Breast epithelium (tissue), 4 donors: ENCODE measurements at regions not wholly inside any gene's neighbourhood (a gene's known extent, or its start where the extent isn't known, plus 50 kb on each side); places are given as distances from the start of the nearest gene placed in this dataset.

Experiments used
- DNase-seq, 2 donors: peaks; one replicate each; pipeline ENCODE4 v3.0.0-alpha.2; 2019; ENCODE audit warnings: low spot score in 2 of 2
- H3K27ac ChIP-seq, 2 donors: fragments of 200-600 bp; sonication (generic) in 1 of 2; one replicate each; pipeline ENCODE4 v1.5.1; 2016 to 2019; ENCODE audit warnings: mild to moderate bottlenecking in 1 of 2
- H3K27me3 ChIP-seq, 2 donors: fragments of 200-600 bp; sonication (generic) in 1 of 2; one replicate each; pipeline versions ENCODE4 v1.5.1 to v1.6.0; 2017 to 2019; ENCODE audit warnings: control low read depth in 1 of 2, mild to moderate bottlenecking in 1 of 2
- H3K36me3 ChIP-seq: fragments of 200-600 bp; one replicate; pipeline ENCODE4 v1.5.1; 2019
- H3K4me1 ChIP-seq, 2 donors: fragments of 200-600 bp; sonication (generic); one replicate each; pipeline ENCODE4 v1.5.1; 2016 to 2019; ENCODE audit warnings: control low read depth in 1 of 2
- H3K4me3 ChIP-seq, 3 donors: fragments of 200-600 bp; sonication (generic); 1 replicate in 2 of 3; 2 replicates in 1 of 3; pipeline ENCODE4 v1.5.1; 2016 to 2019; ENCODE audit warnings: mild to moderate bottlenecking in 3 of 3, moderate library complexity in 2 of 3
- H3K9me3 ChIP-seq, 2 donors: fragments of 200-600 bp; sonication (generic) in 1 of 2; one replicate each; pipeline ENCODE4 v1.5.1; 2016 to 2019; ENCODE audit warnings: control low read depth in 1 of 2
- POLR2A ChIP-seq: fragments of 450-650 bp; IDR thresholded peaks from one replicate; pipeline ENCODE4 v1.6.1; 2016; ENCODE audit warnings: antibody characterized with exemption, mild to moderate bottlenecking, moderate library complexity
- POLR2AphosphoS5 ChIP-seq, 3 donors: sonication (generic); formaldehyde crosslinking; IDR thresholded peaks; one replicate each; pipeline ENCODE4 v1.6.1; 2017; ENCODE audit warnings: antibody characterized with exemption in 3 of 3
- intact Hi-C: fragments of 100-400 bp; cut with DNase I; formaldehyde crosslinking; loops from one replicate; pipeline ENCODE4 v1.15.1; 2023; ENCODE audit warnings: low total_unique reads
- TF ChIP-seq, protein P1 (sequence below), 3 donors: fragments of 450-650 bp; IDR thresholded peaks; one replicate each; pipeline ENCODE4 v1.5.1; 2016 to 2017; ENCODE audit warnings: antibody characterized with exemption in 3 of 3, mild to moderate bottlenecking in 3 of 3, moderate library complexity in 3 of 3

- H3K4me1 ChIP-seq: no peaks in the 10 kb centered on the region
- DNase-seq: no peak
- H3K27me3 ChIP-seq: no peaks in the 10 kb centered on the region
- intact Hi-C loops: no loop called here
- H3K9me3 ChIP-seq: no peaks in the 10 kb centered on the region
- TF ChIP-seq POLR2A: no peak
- TF ChIP-seq POLR2AphosphoS5 (IDR thresholded peaks at IDR 0.05): no peak
- TF ChIP-seq, protein P1, sequence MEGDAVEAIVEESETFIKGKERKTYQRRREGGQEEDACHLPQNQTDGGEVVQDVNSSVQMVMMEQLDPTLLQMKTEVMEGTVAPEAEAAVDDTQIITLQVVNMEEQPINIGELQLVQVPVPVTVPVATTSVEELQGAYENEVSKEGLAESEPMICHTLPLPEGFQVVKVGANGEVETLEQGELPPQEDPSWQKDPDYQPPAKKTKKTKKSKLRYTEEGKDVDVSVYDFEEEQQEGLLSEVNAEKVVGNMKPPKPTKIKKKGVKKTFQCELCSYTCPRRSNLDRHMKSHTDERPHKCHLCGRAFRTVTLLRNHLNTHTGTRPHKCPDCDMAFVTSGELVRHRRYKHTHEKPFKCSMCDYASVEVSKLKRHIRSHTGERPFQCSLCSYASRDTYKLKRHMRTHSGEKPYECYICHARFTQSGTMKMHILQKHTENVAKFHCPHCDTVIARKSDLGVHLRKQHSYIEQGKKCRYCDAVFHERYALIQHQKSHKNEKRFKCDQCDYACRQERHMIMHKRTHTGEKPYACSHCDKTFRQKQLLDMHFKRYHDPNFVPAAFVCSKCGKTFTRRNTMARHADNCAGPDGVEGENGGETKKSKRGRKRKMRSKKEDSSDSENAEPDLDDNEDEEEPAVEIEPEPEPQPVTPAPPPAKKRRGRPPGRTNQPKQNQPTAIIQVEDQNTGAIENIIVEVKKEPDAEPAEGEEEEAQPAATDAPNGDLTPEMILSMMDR (IDR thresholded peaks at IDR 0.05): no peak
- no peak overlapping the region for H3K4me3 ChIP-seq
- no peak overlapping the region for H3K27ac ChIP-seq
- no peaks in the 10 kb centered on the region for H3K36me3 ChIP-seq
These were observed 622.7 kb downstream of the CDH11 start for GRCh38 chr16:64499211-64499610.

- Histone ChIP-seq H3K36me3 (no peaks in the 10 kb centered on the region), H3K9me3 (no peaks in the 10 kb centered on the region), H3K27ac (no peak overlapping the region), H3K4me1 (no peaks in the 10 kb centered on the region), H3K4me3 (no peak overlapping the region), H3K27me3 (no peaks in the 10 kb centered on the region)
- intact Hi-C loops: no loop called here
- TF ChIP-seq POLR2A (no peak), POLR2AphosphoS5 (IDR thresholded peaks at IDR 0.05) (no peak)
- TF ChIP-seq, protein P1 (IDR thresholded peaks at IDR 0.05): no peak
- no peak for DNase-seq
These were observed 623.5 kb downstream of the CDH11 start for GRCh38 chr16:64498363-64498762.

- Histone ChIP-seq H3K27ac (no peak overlapping the region), H3K4me1 (no peaks in the 10 kb centered on the region), H3K36me3 (no peaks in the 10 kb centered on the region), H3K9me3 (no peaks in the 10 kb centered on the region), H3K4me3 (no peak overlapping the region), H3K27me3 (no peaks in the 10 kb centered on the region)
- intact Hi-C loops: no loop called here
- TF ChIP-seq POLR2A: no peak
- TF ChIP-seq, protein P1 (IDR thresholded peaks at IDR 0.05): no peak
- no peak for TF ChIP-seq POLR2AphosphoS5 (IDR thresholded peaks at IDR 0.05)
- DNase-seq: no peak
These were observed 628.2 kb downstream of the CDH11 start for GRCh38 chr16:64493709-64494108.

DNA sequence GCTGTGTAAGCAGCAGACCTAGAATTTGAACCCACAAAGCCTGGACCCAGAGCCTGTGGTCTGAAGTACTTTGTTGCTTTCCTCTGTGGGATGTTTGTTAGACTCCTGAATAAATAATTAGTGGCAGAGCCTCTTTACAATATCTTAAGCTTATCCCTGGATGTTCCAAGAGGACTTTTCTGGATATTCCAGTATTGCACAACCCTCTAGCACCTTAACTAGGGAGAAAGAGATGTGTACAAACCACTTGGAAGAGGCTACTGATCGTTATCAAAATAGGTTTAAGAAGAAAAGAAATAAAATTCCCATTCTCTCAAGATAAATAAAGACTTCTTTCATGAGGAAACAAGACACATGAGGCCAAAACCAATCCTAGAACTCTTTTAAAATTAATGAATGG is 632.4 kb downstream of the CDH11 start:
- intact Hi-C loops: no loop called here
- H3K27ac ChIP-seq: no peak overlapping the region

DNA sequence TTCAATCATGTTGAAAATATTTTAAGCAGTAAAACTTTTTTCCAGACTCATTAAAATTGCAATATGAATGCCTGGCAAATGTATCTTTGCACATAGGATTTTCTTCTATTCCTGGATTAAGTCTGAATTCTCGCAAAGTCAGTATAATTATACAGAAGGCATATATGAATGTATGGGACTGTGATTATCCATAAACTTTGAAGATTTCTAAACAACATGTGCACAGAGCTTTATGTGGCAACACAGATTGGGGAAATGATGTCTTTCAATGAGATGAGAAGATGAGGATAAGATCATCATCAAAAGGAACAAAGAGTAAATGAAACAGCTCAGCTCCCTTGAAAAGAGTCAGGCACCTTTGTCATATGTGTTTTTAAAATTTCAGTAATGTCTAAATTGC is 635.3 kb downstream of the CDH11 start:
- H3K36me3 ChIP-seq: no peaks in the 10 kb centered on the region
- DNase-seq: no peak
- H3K4me3 ChIP-seq: no peak overlapping the region
- H3K9me3 ChIP-seq: no peaks in the 10 kb centered on the region
- TF ChIP-seq, protein P1 (IDR thresholded peaks at IDR 0.05): no peak
- no peak for TF ChIP-seq POLR2AphosphoS5 (IDR thresholded peaks at IDR 0.05)
- no peak for TF ChIP-seq POLR2A
- no peak overlapping the region for H3K27ac ChIP-seq
- H3K4me1 ChIP-seq: no peaks in the 10 kb centered on the region
- intact Hi-C loops: no loop called here
- no peaks in the 10 kb centered on the region for H3K27me3 ChIP-seq

More for the DNA sequence above, 632.4 kb downstream of the CDH11 start:
- no peaks in the 10 kb centered on the region for H3K9me3 ChIP-seq
- no peak for DNase-seq
- TF ChIP-seq, protein P1 (IDR thresholded peaks at IDR 0.05): no peak
- TF ChIP-seq POLR2A (no peak), POLR2AphosphoS5 (IDR thresholded peaks at IDR 0.05) (no peak)
- H3K4me3 ChIP-seq: no peak overlapping the region
- no peaks in the 10 kb centered on the region for H3K27me3 ChIP-seq
- no peaks in the 10 kb centered on the region for H3K4me1 ChIP-seq
- no peaks in the 10 kb centered on the region for H3K36me3 ChIP-seq
